GM12878 (cell line): ENCODE measurements at regions not wholly inside any gene's neighbourhood (a gene's known extent, or its start where the extent isn't known, plus 50 kb on each side); places are given as distances from the start of the nearest gene placed in this dataset.

ENCODE experiments used
- ATAC-seq: fragments of 200-7000 bp; cut with Tn5 transposase; 3 replicates; pipeline ENCODE4 v1.9.1; 2020; ENCODE audit warnings: mild to moderate bottlenecking, moderate library complexity
- BruUV-seq: library from RNA; stranded (reverse); fragments of 400-500 nt; replicated peaks from 2 replicates; lab custom pipeline; 2021; lab: Mats Ljungman, UMichigan
- CTCF ChIA-PET: fragments of 300-600 bp; sonication (Branson Sonifier 250); formaldehyde crosslinking; extraction: SDS; loops from one replicate; lab custom pipeline; 2021; ENCODE audit warnings: inconsistent platforms; lab: Yijun Ruan, JAX
- POLR2A ChIA-PET: fragments of 350-600 bp; formaldehyde crosslinking; extraction: SDS; loops from one replicate; lab custom pipeline; 2021; ENCODE audit warnings: inconsistent platforms; lab: Charles Lee
- RAD21 ChIA-PET: fragments of 300-600 bp; sonication (Branson Sonifier 250); formaldehyde crosslinking; loops from one replicate; lab custom pipeline; 2023; ENCODE audit warnings: antibody characterized with exemption; ENCODE audit not compliant: unreplicated experiment; lab: Charles Lee
- SMC1A ChIA-PET: fragments of 300-600 bp; sonication (Branson Sonifier 250); formaldehyde crosslinking; loops from one replicate; lab custom pipeline; 2023; ENCODE audit not compliant: unreplicated experiment, uncharacterized antibody; lab: Charles Lee
- DNase-seq: peaks from one replicate; pipeline ENCODE4 v3.0.0-alpha.2; 2011; ENCODE audit warnings: low read depth, low spot score
- FAIRE-seq: peaks from 3 replicates; lab custom pipeline; 2011; peaks lifted over from hg19 to GRCh38; lab: Jason Lieb, UNC
- H2AFZ ChIP-seq: 2 replicates; pipeline ENCODE4 v1.6.0; 2011; ENCODE audit warnings: low read depth, low read length, control low read depth; ENCODE audit not compliant: control insufficient read depth
- H3K27ac ChIP-seq: 2 replicates; pipeline ENCODE4 v1.5.1; 2011; ENCODE audit warnings: control low read depth; ENCODE audit not compliant: control insufficient read depth, insufficient read depth
- H3K27me3 ChIP-seq, 2 experiments: replicated peaks in 1 of 2; 2 replicates each; pipeline versions ENCODE4 v1.6.0 to v1.6.1; 2011; ENCODE audit warnings: low read length in 1 of 2; ENCODE audit not compliant: control insufficient read depth in 2 of 2, insufficient read depth in 2 of 2
- H3K36me3 ChIP-seq, 2 experiments: 2 replicates each; pipeline ENCODE4 v1.5.1; 2011; ENCODE audit warnings: low read length in 1 of 2; ENCODE audit not compliant: control insufficient read depth in 2 of 2, insufficient read depth in 2 of 2
- H3K4me1 ChIP-seq: 2 replicates; pipeline ENCODE4 v1.6.1; 2011; ENCODE audit warnings: mild to moderate bottlenecking, low read length, moderate library complexity, mixed read lengths; ENCODE audit not compliant: control insufficient read depth, insufficient read depth
- H3K4me2 ChIP-seq: 2 replicates; pipeline ENCODE4 v1.6.0; 2011; ENCODE audit warnings: control low read depth; ENCODE audit not compliant: control insufficient read depth, insufficient read depth
- H3K4me3 ChIP-seq: fragments of 200-600 bp; sonication (generic); 2 replicates; pipeline ENCODE4 v1.5.1; 2016
- H3K79me2 ChIP-seq: 2 replicates; pipeline ENCODE4 v1.6.0; 2011; ENCODE audit warnings: low read length; ENCODE audit not compliant: control insufficient read depth, insufficient read depth
- H3K9ac ChIP-seq: 2 replicates; pipeline ENCODE4 v1.8.0; 2011; ENCODE audit warnings: low read length, control low read depth, mixed read lengths; ENCODE audit not compliant: control insufficient read depth, insufficient read depth
- H3K9me3 ChIP-seq: replicated peaks from 3 replicates; pipeline ENCODE4 v1.5.1; 2011; ENCODE audit warnings: mild to moderate bottlenecking, low read length; ENCODE audit not compliant: control insufficient read depth, insufficient read depth
- H4K20me1 ChIP-seq: 2 replicates; pipeline ENCODE4 v1.6.0; 2011; ENCODE audit not compliant: control insufficient read depth, insufficient read depth
- CEBPB ChIP-seq, 2 experiments: fragments of 150-350 bp in 1 of 2; IDR thresholded peaks; 2 replicates each; pipeline ENCODE4 v1.6.1; 2012 to 2014; ENCODE audit warnings: low read depth in 2 of 2, low read length in 2 of 2, borderline replicate concordance in 1 of 2, inconsistent platforms in 1 of 2
- CUX1 ChIP-seq: IDR thresholded peaks from 2 replicates; pipeline ENCODE4 v1.6.1; 2012; ENCODE audit warnings: improper control_type of control experiment, low read depth, low read length; ENCODE audit not compliant: insufficient replicate concordance
- HSF1 ChIP-seq: fragments of 150-350 bp; IDR thresholded peaks from 2 replicates; pipeline ENCODE4 v1.6.1; 2014; ENCODE audit warnings: mild to moderate bottlenecking, low read depth, low read length
- MEF2A ChIP-seq: IDR thresholded peaks from 2 replicates; pipeline ENCODE4 v1.6.1; 2011; ENCODE audit warnings: low read depth, mild to moderate bottlenecking, low read length, moderate library complexity; ENCODE audit not compliant: insufficient read depth
- MTA2 ChIP-seq: fragments of 450-650 bp; IDR thresholded peaks from 2 replicates; pipeline ENCODE4 v1.6.1; 2016; ENCODE audit warnings: low read depth, mild to moderate bottlenecking, moderate library complexity
- MYB ChIP-seq: fragments of 150-350 bp; IDR thresholded peaks from 2 replicates; pipeline ENCODE4 v1.6.1; 2014; ENCODE audit warnings: mild to moderate bottlenecking, low read depth, low read length, borderline replicate concordance
- SKIL ChIP-seq: fragments of 450-650 bp; IDR thresholded peaks from 2 replicates; pipeline ENCODE4 v1.6.1; 2017; ENCODE audit warnings: mild to moderate bottlenecking, low read depth, inconsistent platforms; ENCODE audit not compliant: poor library complexity, severe bottlenecking
- SMAD1 ChIP-seq: fragments of 450-650 bp; IDR thresholded peaks from 2 replicates; pipeline ENCODE4 v1.6.1; 2018; ENCODE audit warnings: mild to moderate bottlenecking, low read depth; ENCODE audit not compliant: partially characterized antibody
- TCF3 ChIP-seq: IDR thresholded peaks from 2 replicates; pipeline ENCODE4 v1.6.1; 2012; ENCODE audit warnings: low read depth, mild to moderate bottlenecking, low read length, borderline replicate concordance; ENCODE audit not compliant: insufficient read depth
- WGBS: methylation state at CpG from one replicate; pipeline ENCODE4 v1.1.6; 2016; ENCODE audit warnings: low lambda C conversion rate; ENCODE audit not compliant: insufficient replicate concordance, insufficient coverage; ENCODE audit errors: missing lambda C conversion rate; 5-methylcytosine and 5-hydroxymethylcytosine counted together
- in situ Hi-C: fragments of 300-500 bp; cut with MboI; formaldehyde crosslinking; loops from 9 replicates; pipeline ENCODE4 v1.14.3; 2018; ENCODE audit warnings: mixed read lengths
- intact Hi-C: fragments of 100-400 bp; cut with micrococcal nuclease; formaldehyde crosslinking; loops from one replicate; pipeline ENCODE4 v1.14.2; 2022; ENCODE audit not compliant: unreplicated experiment

GRCh38 chr5:11997942-11998341 is 93.7 kb upstream of the CTNND2 start:
- ChIA-PET SMC1A (no interaction called here), RAD21 (no interaction called here)

More at GRCh38 chr5:11997942-11998341, 93.7 kb upstream of the CTNND2 start:
- intact Hi-C loops, result no loop called here
- in situ Hi-C loops, result no loop called here
- Histone ChIP-seq H3K9me3 (no peaks in the 10 kb centered on the region), H3K4me1 (no peaks in the 10 kb centered on the region), H3K4me2 (no peak overlapping the region), H2AFZ (no peak overlapping the region), H4K20me1 (no peaks in the 10 kb centered on the region), H3K36me3 (no peaks in the 10 kb centered on the region), H3K27me3 (no peaks in the 10 kb centered on the region), H3K27ac (no peak overlapping the region), H3K79me2 (no peaks in the 10 kb centered on the region), H3K4me3 (no peak overlapping the region), H3K9ac (no peak overlapping the region)
- FAIRE-seq (no peak), ATAC-seq (no peak), DNase-seq (no peak)
- TF ChIP-seq SMAD1, result no peak
- TF ChIP-seq MTA2, result no peak
- no peak for TF ChIP-seq HSF1
- no peak for TF ChIP-seq CUX1
- no peak for TF ChIP-seq CEBPB (IDR thresholded peaks at IDR 0.05; ENCODE audit: borderline replicate concordance in 1 of 2, low read depth in 2 of 2, low read length in 2 of 2)
- TF ChIP-seq TCF3, result no peak
- no peak for TF ChIP-seq MEF2A
- no peak for TF ChIP-seq MYB
- TF ChIP-seq SKIL, result no peak
- no TSS peak for BruUV-seq
- CTCF ChIA-PET, result no interaction called here
- 52% methylated on average over 9 of the region's 11 CpGs for WGBS
- POLR2A ChIA-PET, result no interaction called here
